ENCODE measurements at regions not wholly inside any gene's neighbourhood (a gene's known extent, or its start where the extent isn't known, plus 50 kb on each side); places are given as distances from the start of the nearest gene placed in this dataset.

DNA sequence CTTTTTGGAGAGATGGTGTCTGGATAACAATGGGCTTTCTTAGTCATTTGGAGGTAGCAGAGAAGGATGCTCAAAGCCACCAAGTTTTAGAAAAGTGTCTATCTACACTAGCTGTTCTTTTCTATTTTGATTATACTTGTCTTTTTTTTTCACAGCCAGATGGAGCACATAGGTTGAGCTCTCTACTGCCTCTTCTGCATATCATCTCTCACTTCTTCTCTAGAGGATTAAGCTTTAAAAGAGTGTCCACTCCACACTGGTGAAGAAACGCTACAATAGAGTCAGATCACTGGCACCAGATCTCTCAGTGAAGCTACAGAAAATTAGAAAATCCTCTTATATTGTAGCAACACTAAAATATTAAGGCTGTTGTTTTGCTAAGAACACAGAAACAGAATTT lies 145.3 kb upstream of the MBNL1 start:
- no peak overlapping the region for H3K27ac ChIP-seq (ENCODE audit: low read depth, low read length)
- no peaks in the 10 kb centered on the region for H3K79me2 ChIP-seq (ENCODE audit: insufficient read depth, low read length)
- RAD21 ChIA-PET (ENCODE audit: low non-redundant PET in 1 of 2, low total read pairs in 2 of 2, uncharacterized antibody in 2 of 2, unreplicated experiment in 2 of 2) = no interaction called here
- ATAC-seq (peak; percentile 68), DNase-seq (ENCODE audit: low read depth, low spot score) (no peak)
- H4K20me1 ChIP-seq (ENCODE audit: insufficient read depth) = no peaks in the 10 kb centered on the region
- no peaks in the 10 kb centered on the region for H3K36me3 ChIP-seq (ENCODE audit: control insufficient read depth in 1 of 2, insufficient read depth in 2 of 2, low read length in 2 of 2)
- POLR2A ChIA-PET = no interaction called here
- no peaks in the 10 kb centered on the region for H3K27me3 ChIP-seq (ENCODE audit: insufficient read depth, low read length)
- peak overlapping the region; percentile 14 for H2AFZ ChIP-seq (ENCODE audit: low read depth, low read length, poor library complexity, severe bottlenecking)
- BruUV-seq (replicated peaks) = no TSS peak
- intact Hi-C loops (cut with micrococcal nuclease) = no loop called here
- H3K4me3 ChIP-seq (replicated peaks in 1 of 2; ENCODE audit: low read depth in 1 of 2, low read length in 2 of 2) = no peak overlapping the region
- H3K9me3 ChIP-seq (ENCODE audit: control insufficient read depth in 1 of 2, insufficient read depth in 1 of 2, low read depth in 1 of 2, low read length in 2 of 2) = no peaks in the 10 kb centered on the region
- peaks cover 0 to 5% of the 10 kb centered on the region in 2 experiments; a peak in 1 of 4 replicates for H3K4me1 ChIP-seq (ENCODE audit: control insufficient read depth in 1 of 2, insufficient read depth in 2 of 2, low read length in 2 of 2)
- no peak overlapping the region for H3K9ac ChIP-seq (ENCODE audit: low read length)
- CTCF ChIA-PET = interaction anchor here (1.0 to 1.3 kb wide), 5 partner anchors 9 to 320 kb away, joined by 3 to 6 read pairs (median 3); no protein-coding TSS in a partner anchor
- no peaks in the 10 kb centered on the region for H3K9me2 ChIP-seq (ENCODE audit: insufficient read depth)
- H3K4me2 ChIP-seq (ENCODE audit: low read length) = no peak overlapping the region
- TF ChIP-seq CTCF (IDR thresholded peaks at IDR 0.05 in 2 of 3, conservative IDR thresholded peaks at IDR 0.05 in 1 of 3; ENCODE audit: borderline replicate concordance in 1 of 3, insufficient read depth in 1 of 3, low read depth in 2 of 3, low read length in 2 of 3) (peak in 1 of 3 experiments; percentile 25; a peak in 1 of 6 replicates), SRF (IDR thresholded peaks at IDR 0.05; ENCODE audit: low read depth) (no peak), RAD21 (IDR thresholded peaks at IDR 0.05; ENCODE audit: low read depth) (0 out of 2 replicates have a peak, but pooled peaks have one; percentile 8)

DNA sequence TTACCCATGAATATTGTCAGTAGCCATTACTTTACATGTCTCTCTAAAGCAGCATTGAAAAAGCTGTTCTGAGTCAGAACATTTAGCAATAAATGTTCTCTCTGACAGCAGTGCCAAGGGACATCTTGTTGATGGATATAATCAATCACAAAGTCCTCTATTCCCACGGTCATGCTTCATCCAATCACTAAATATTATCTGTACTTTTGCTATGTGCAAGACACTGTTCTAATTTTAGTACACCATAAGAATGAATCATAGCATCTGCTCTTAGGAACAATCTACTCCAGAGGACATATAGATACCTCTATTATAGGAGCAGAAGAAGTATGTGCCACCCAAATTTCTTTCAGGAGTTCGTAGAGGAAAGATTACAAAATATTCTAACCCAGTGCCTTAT lies 142.5 kb upstream of the MBNL1 start:
- no peaks in the 10 kb centered on the region for H3K79me2 ChIP-seq (ENCODE audit: insufficient read depth, low read length)
- H3K9me3 ChIP-seq (ENCODE audit: control insufficient read depth in 1 of 2, insufficient read depth in 1 of 2, low read depth in 1 of 2, low read length in 2 of 2) = no peaks in the 10 kb centered on the region
- peaks cover 0 to 5% of the 10 kb centered on the region in 2 experiments; a peak in 1 of 4 replicates for H3K4me1 ChIP-seq (ENCODE audit: control insufficient read depth in 1 of 2, insufficient read depth in 2 of 2, low read length in 2 of 2)
- H3K4me3 ChIP-seq (replicated peaks in 1 of 2; ENCODE audit: low read depth in 1 of 2, low read length in 2 of 2) = no peak overlapping the region
- ChIA-PET CTCF (no interaction called here), RAD21 (ENCODE audit: low non-redundant PET in 1 of 2, low total read pairs in 2 of 2, uncharacterized antibody in 2 of 2, unreplicated experiment in 2 of 2) (no interaction called here), POLR2A (no interaction called here)
- no peaks in the 10 kb centered on the region for H3K36me3 ChIP-seq (ENCODE audit: control insufficient read depth in 1 of 2, insufficient read depth in 2 of 2, low read length in 2 of 2)
- no peak for DNase-seq (ENCODE audit: low read depth, low spot score)
- no peak overlapping the region for H3K27ac ChIP-seq (ENCODE audit: low read depth, low read length)
- no peaks in the 10 kb centered on the region for H3K27me3 ChIP-seq (ENCODE audit: insufficient read depth, low read length)
- no peaks in the 10 kb centered on the region for H4K20me1 ChIP-seq (ENCODE audit: insufficient read depth)
- no peak overlapping the region for H3K9ac ChIP-seq (ENCODE audit: low read length)
- intact Hi-C loops (cut with micrococcal nuclease) = no loop called here
- no TSS peak for BruUV-seq (replicated peaks)
- H2AFZ ChIP-seq (ENCODE audit: low read depth, low read length, poor library complexity, severe bottlenecking) = no peak overlapping the region
- no peaks in the 10 kb centered on the region for H3K9me2 ChIP-seq (ENCODE audit: insufficient read depth)
- H3K4me2 ChIP-seq (ENCODE audit: low read length) = no peak overlapping the region
- ATAC-seq = no peak
- TF ChIP-seq ZBTB33 (IDR thresholded peaks at IDR 0.05; ENCODE audit: extremely low read depth, insufficient replicate concordance, low read length) (no peak), JUND (IDR thresholded peaks at IDR 0.05) (no peak), CEBPB (IDR thresholded peaks at IDR 0.05; ENCODE audit: low read depth) (no peak), ELF1 (IDR thresholded peaks at IDR 0.05; ENCODE audit: borderline replicate concordance, low read depth) (no peak), YY1 (IDR thresholded peaks at IDR 0.05; ENCODE audit: extremely low read depth, insufficient replicate concordance, low read depth, low read length) (no peak), MAX (IDR thresholded peaks at IDR 0.05) (no peak), FOSL1 (IDR thresholded peaks at IDR 0.05; ENCODE audit: low read depth) (no peak), EGR1 (IDR thresholded peaks at IDR 0.05; ENCODE audit: low read depth) (no peak), POLR2AphosphoS5 (IDR thresholded peaks at IDR 0.05; ENCODE audit: low read depth, low read length) (no peak), ZFX (IDR thresholded peaks at IDR 0.05) (no peak), RAD21 (IDR thresholded peaks at IDR 0.05; ENCODE audit: low read depth) (no peak)

All from HCT116 (cell line).